NCI-H1930 (cell line): ENCODE measurements at regions not wholly inside any gene's neighbourhood (a gene's known extent, or its start where the extent isn't known, plus 50 kb on each side); places are given as distances from the start of the nearest gene placed in this dataset.
A peak's percentile ranks its signal among the peaks of the same experiment; 100 is the strongest.

Experiments used
- DNase-seq, 2 experiments: peaks; one replicate each; lab custom pipeline; 2025; lab: John Stamatoyannopoulos, UW

GRCh38 chr13:109644956-109645355 lies 141.4 kb downstream of the IRS2 start:
- DNase-seq: no peak

DNA sequence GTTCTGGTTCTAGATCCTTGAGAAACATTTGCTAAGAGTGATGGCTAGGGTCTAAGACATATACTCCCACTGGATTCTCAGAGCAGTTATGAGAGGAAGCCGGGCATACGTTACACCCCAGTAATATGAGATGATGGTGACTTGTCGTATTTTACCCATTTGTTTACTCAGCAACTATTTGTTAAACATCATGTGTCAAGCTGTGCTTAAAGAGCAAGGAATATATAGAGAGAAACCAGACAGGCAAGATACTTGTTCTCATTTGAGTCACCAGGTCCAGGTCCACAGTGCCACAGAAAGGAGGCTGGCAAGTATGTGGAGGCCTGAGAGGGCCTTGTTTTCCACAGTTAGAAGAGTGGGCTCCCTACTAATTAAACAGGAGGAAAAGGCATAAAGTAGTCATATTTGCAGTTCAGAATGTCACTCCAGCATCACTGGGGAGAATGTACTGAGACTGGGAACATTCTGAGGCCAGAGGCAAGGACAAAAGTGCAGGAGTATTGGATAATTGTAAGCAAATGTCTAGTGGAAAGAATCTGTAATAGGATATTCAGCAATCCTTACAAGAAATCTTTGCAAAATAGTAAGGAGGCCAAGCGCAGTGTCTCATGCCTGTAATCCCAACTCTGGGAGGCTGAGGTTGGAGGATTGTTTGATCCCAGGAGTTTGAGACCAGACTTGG lies 142.2 kb downstream of the IRS2 start:
- DNase-seq: no peak

- DNase-seq: no peak
These were observed 144.0 kb downstream of the IRS2 start for GRCh38 chr13:109642358-109642757.

DNA sequence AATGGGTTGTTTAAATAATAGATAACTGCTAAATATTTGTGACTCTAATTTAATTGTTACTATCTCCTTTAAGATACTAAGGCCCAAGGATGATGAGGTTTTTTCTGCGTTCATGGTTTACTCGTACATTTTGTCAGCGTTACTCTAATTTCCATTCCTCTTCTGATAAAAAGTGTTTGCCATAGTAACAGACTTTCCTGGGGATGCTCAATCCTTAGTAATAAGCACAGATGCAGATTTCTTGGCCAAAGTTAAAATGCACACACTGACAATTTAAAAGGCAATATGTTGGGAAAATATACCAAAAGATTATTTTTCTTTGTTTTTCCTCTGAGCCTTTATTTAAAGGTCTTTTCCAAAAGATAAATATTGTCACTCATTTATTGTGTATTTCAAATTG lies 149.6 kb downstream of the IRS2 start:
- no peak for DNase-seq

GRCh38 chr13:109631069-109631468 lies 155.3 kb downstream of the IRS2 start:
- DNase-seq: no peak

DNA sequence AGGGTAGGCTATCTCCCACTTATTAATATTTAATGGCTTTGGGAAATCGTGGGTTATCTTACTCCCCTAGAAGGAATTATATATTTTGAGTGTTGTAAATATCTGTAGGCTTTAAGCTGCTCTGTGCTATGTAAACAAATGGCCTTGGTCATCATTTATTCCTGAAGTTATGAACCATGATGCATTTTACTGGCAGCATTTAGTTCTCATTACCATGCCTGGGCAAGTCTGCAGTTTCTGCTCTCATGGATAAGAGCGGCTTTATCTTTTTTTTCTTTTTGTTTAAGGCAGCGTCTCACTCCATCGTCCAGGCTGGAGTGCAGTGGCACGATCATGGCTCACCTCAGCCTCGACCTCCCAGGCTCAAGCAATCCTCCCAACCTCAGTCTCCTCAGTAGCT lies 156.1 kb downstream of the IRS2 start:
- no peak for DNase-seq

DNA sequence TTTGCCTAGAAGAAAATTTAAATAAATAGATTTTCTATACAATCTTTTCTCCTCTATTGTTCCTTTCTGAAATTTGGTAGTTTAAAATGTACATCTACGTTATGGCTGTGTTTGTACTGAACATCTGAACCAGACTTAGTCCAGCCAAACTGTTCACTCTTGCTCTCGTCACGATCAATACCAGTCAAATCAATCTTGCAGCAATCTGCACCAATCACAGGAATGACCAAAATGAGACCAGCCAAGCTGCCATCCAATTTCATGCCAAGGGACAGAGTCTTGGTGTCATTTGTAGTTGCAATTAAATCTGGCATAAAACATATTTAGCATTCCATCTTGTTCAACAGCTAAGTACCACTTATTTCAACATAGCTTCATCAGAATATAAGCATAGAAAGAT lies 156.6 kb downstream of the IRS2 start:
- DNase-seq: no peak

- DNase-seq: no peak
These were observed 158.1 kb downstream of the IRS2 start for GRCh38 chr13:109628251-109628699.

DNA sequence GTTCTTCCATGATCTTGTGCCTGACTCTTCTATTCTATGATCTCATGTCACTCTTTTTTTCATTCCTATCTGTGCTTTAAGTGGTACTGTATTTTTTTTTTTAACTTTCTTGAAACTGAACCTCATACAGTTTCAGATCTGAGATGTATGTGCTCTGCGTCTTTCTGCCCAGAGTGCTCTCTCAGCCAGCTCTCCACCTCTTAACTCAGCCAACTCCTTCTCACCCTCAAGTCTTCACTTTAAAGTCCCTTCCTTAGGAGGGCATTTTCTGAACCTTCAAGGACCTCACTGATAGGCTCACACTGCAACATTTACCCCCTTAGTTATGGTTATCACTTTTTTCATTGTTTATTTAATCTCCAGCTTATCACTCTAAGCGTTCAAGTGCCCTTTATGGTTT lies 158.7 kb downstream of the IRS2 start:
- no peak for DNase-seq

- no peak for DNase-seq
These were observed 159.8 kb downstream of the IRS2 start for GRCh38 chr13:109626386-109627171.

DNA sequence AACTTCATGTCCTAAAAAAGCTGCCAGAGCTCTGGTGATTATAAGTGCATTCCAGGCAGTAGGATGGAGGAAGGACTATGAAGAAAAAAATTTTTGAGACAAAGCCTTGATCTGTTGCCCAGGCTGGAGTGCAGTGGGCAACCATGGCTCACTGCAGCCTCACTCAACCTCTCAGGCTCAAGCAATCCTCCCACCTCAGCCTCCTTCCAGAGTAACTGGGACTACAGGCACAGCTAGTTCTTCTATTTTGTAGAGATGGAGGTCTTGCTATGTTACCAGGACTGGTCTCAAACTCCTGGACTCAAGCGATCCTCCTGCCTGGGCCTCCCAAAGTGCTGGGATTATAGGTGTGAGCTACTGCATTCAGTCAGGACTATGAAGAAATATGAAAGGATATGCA lies 161.2 kb downstream of the IRS2 start:
- DNase-seq: no peak

DNA sequence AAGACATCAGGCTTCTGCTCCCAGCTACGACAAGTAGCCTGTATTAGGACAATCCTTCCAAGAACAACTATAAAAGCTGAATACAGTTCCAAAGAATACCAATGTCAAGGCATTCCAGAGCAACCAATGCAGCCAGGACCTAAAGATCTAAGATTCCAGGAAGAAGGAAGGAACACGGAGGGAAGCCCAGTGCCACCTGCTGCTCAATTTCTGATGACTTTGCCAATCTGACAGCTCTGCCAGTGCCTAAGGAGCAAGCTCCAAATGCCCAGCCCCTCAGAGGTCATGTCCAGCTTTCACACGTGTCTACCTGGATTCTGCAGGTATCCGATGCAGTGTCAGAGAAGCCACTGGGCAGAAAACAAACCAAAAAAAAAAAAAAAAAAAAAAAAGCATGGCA lies 164.4 kb downstream of the IRS2 start:
- DNase-seq: no peak

GRCh38 chr13:109615721-109616420 lies 170.5 kb downstream of the IRS2 start:
- DNase-seq: no peak

GRCh38 chr13:109611912-109612691 lies 174.3 kb downstream of the IRS2 start:
- no peak for DNase-seq

DNA sequence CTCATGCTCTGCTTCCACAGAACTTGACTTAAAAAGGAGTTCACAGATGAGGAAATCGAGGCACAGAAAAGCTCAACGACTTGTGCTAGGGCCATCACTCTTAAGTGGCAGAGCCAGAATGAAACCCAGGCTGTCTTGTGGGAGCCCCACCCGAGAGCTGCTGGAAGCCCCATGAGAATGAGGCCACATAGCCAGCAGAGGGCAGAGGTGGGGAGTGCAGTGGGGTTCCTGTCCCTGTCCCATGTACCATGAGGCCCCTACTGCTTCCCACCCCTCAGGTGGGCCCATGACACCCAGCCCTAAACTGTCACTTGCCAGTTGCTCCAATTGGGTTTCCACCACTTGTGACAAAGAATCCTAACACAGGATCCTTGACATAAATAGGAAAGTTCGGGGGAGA lies 175.9 kb downstream of the IRS2 start:
- peak in 1 of 2 experiments; percentile 20 for DNase-seq

- no peak for DNase-seq
These were observed 177.9 kb downstream of the IRS2 start for GRCh38 chr13:109608503-109608902.

DNA sequence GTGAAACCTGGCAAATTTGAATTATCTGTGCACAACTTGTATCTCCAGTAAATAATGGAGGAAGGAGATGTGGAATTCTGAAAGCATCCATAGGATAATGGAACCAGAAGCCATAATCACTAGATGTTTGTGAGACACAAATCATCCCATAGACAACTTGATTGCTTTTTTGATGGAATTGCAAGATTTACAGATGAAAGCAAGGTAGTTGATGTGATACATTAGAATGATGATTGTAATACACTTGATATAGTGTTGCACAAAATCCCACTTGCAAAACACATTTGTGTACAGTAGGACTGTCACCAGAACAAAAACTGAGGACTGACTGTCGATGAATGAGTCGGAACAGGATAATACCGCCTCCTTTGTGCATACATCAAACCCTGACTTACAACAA lies 178.3 kb downstream of the IRS2 start:
- no peak for DNase-seq

- no peak for DNase-seq
These were observed 179.9 kb downstream of the IRS2 start for GRCh38 chr13:109606520-109606919.

DNA sequence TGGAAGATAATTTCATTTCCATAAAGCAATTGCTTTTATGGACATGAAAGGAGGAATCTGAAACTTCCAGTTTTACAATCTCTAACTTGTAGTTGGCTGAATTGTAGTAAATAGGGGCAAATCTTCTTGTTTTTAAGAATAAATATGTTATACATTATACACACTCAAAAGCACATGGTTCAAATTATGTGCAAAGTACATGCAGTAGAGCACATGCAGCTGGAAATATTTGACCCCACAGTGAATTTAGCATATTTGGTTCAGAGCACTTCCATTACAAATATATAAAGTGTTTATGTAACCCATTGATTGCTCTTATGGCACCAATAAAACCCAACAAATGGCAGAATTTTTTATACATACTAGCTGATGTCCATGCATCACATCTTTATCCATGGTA lies 180.5 kb downstream of the IRS2 start:
- no peak for DNase-seq

DNA sequence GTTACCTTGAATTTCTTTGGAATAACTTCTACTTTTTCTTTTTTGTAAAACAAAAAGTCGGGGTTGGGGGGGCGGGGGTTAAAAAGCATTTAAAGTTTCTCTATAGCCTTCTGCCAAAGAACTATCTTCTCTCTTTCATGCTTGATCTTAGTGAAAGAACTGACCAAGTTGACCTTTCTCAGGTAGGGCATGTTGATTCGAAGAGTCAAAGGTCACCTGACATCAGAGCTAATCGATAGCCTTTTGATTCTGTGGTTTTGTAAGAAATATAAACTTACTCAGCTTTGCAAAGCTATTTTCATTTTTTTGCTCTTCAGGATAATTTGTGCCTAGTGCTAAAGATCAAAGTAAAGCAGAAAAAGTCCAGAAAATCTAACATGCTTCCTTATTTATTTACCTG lies 181.5 kb downstream of the IRS2 start:
- DNase-seq: no peak

DNA sequence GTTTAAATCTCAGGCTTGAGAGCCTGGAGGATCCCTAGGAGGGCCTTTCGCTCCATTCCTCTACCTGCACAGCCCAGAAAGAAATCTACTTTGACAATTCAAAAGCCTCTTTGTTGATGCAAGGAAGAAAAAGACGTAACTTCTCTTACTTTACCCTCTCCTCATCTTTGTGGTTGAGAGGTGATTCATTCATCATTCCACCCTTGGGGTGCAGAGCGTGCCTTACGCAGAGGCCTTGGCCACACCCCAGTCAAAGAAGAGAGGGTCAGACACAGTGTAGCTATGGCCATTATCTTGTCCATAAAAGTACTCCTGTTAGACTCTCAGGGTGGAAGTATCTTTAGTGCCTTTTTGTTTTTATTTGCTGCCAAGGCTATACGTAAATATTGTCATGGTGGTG lies 184.0 kb downstream of the IRS2 start:
- DNase-seq: no peak
